WTC11 (cell line): ENCODE measurements at regions not wholly inside any gene's neighbourhood (a gene's known extent, or its start where the extent isn't known, plus 50 kb on each side); places are given as distances from the start of the nearest gene placed in this dataset.

Source experiments
- ATAC-seq: fragments of 200-7000 bp; cut with Tn5 transposase; 2 replicates; pipeline ENCODE4 v1.10.0; 2021; ENCODE audit warnings: mild to moderate bottlenecking, moderate library complexity
- CTCF ChIA-PET: fragments of 300-600 bp; sonication (Branson Sonifier 250); formaldehyde crosslinking; loops from one replicate; lab custom pipeline; 2021; ENCODE audit warnings: antibody characterized with exemption; lab: Charles Lee
- POLR2A ChIA-PET: fragments of 350-600 bp; sonication (Branson Sonifier 250); formaldehyde crosslinking; loops from one replicate; lab custom pipeline; 2021; ENCODE audit warnings: antibody characterized with exemption; lab: Charles Lee
- DNase-seq: peaks from one replicate; pipeline ENCODE4 v3.0.0; 2021; ENCODE audit warnings: low spot score
- H3K27ac Mint-ChIP-seq: 2 replicates; pipeline ENCODE4 v1.8.0; 2021; ENCODE audit warnings: mixed read lengths
- H3K27me3 Mint-ChIP-seq: 2 replicates; pipeline ENCODE4 v1.8.0; 2021; ENCODE audit warnings: low read depth, mild to moderate bottlenecking, moderate library complexity, mixed read lengths
- H3K36me3 Mint-ChIP-seq: 2 replicates; pipeline ENCODE4 v1.8.0; 2021; ENCODE audit warnings: mixed read lengths
- H3K4me1 Mint-ChIP-seq: 2 replicates; pipeline ENCODE4 v1.8.0; 2022; ENCODE audit warnings: mixed read lengths
- H3K4me3 Mint-ChIP-seq: 2 replicates; pipeline ENCODE4 v1.8.0; 2021; ENCODE audit warnings: mild to moderate bottlenecking, moderate library complexity, mixed read lengths
- H3K9me3 Mint-ChIP-seq: 2 replicates; pipeline ENCODE4 v1.8.0; 2021; ENCODE audit warnings: mixed read lengths
- ARID4B ChIP-seq: sonication (generic); formaldehyde crosslinking; IDR thresholded peaks from 2 replicates; pipeline ENCODE4 v1.8.0; 2023; ENCODE audit warnings: missing genetic modification reagents, mild to moderate bottlenecking, borderline replicate concordance
- ATF1 ChIP-seq: sonication (generic); formaldehyde crosslinking; IDR thresholded peaks from 2 replicates; pipeline ENCODE4 v1.8.1; 2023; ENCODE audit warnings: mild to moderate bottlenecking, moderate library complexity, missing genetic modification reagents
- E2F1 ChIP-seq: sonication (generic); formaldehyde crosslinking; IDR thresholded peaks from 2 replicates; pipeline ENCODE4 v1.8.0; 2022; ENCODE audit warnings: mild to moderate bottlenecking, missing genetic modification reagents
- E2F4 ChIP-seq: sonication (generic); formaldehyde crosslinking; IDR thresholded peaks from 2 replicates; pipeline ENCODE4 v1.8.1; 2022; ENCODE audit warnings: low read depth, mild to moderate bottlenecking, moderate library complexity, missing genetic modification reagents, borderline replicate concordance
- E2F5 ChIP-seq: sonication (generic); formaldehyde crosslinking; IDR thresholded peaks from 2 replicates; pipeline ENCODE4 v1.8.1; 2022; ENCODE audit warnings: mild to moderate bottlenecking, moderate library complexity, missing genetic modification reagents
- ERG ChIP-seq: fragments of 250-450 bp; sonication (Bioruptor Pico); IDR thresholded peaks from 2 replicates; pipeline ENCODE4 v1.8.0; 2021; ENCODE audit warnings: mild to moderate bottlenecking
- FOXK1 ChIP-seq: sonication (generic); formaldehyde crosslinking; IDR thresholded peaks from 2 replicates; pipeline ENCODE4 v1.8.0; 2022; ENCODE audit warnings: mild to moderate bottlenecking, moderate library complexity, missing genetic modification reagents
- FOXP1 ChIP-seq: sonication (generic); formaldehyde crosslinking; IDR thresholded peaks from 2 replicates; pipeline ENCODE4 v1.8.0; 2022; ENCODE audit warnings: missing genetic modification reagents, mild to moderate bottlenecking, moderate library complexity, borderline replicate concordance
- GRHL2 ChIP-seq: fragments of 250-450 bp; sonication (Bioruptor Pico); IDR thresholded peaks from 2 replicates; pipeline ENCODE4 v1.8.0; 2022; ENCODE audit warnings: mild to moderate bottlenecking, moderate library complexity; ENCODE audit not compliant: insufficient replicate concordance, severe bottlenecking
- IRF1 ChIP-seq: sonication (generic); formaldehyde crosslinking; IDR thresholded peaks from 2 replicates; pipeline ENCODE4 v1.8.0; 2023; ENCODE audit warnings: missing genetic modification reagents
- MXD4 ChIP-seq: fragments of 250-450 bp; sonication (Bioruptor Pico); IDR thresholded peaks from 2 replicates; pipeline ENCODE4 v1.8.0; 2021; ENCODE audit warnings: mild to moderate bottlenecking, moderate library complexity, borderline replicate concordance
- NFE2L1 ChIP-seq: sonication (generic); formaldehyde crosslinking; IDR thresholded peaks from 2 replicates; pipeline ENCODE4 v1.8.1; 2023; ENCODE audit warnings: missing genetic modification reagents
- NFYB ChIP-seq: sonication (generic); formaldehyde crosslinking; conservative IDR thresholded peaks from 2 replicates; pipeline ENCODE4 v1.8.0; 2022; ENCODE audit warnings: low read depth, missing genetic modification reagents
- NR1H2 ChIP-seq: sonication (generic); formaldehyde crosslinking; IDR thresholded peaks from 2 replicates; pipeline ENCODE4 v1.9.0; 2021; ENCODE audit warnings: mild to moderate bottlenecking, moderate library complexity, missing genetic modification reagents
- SMAD4 ChIP-seq: sonication (generic); formaldehyde crosslinking; IDR thresholded peaks from 2 replicates; pipeline ENCODE4 v1.8.0; 2022; ENCODE audit warnings: mild to moderate bottlenecking, missing genetic modification reagents
- TEAD4 ChIP-seq: sonication (generic); formaldehyde crosslinking; IDR thresholded peaks from 2 replicates; pipeline ENCODE4 v1.8.0; 2022; ENCODE audit warnings: mild to moderate bottlenecking, missing genetic modification reagents
- USF1 ChIP-seq: sonication (generic); formaldehyde crosslinking; IDR thresholded peaks from 2 replicates; pipeline ENCODE4 v1.8.0; 2022; ENCODE audit warnings: mild to moderate bottlenecking, missing genetic modification reagents
- ZNF219 ChIP-seq: sonication (generic); formaldehyde crosslinking; IDR thresholded peaks from 2 replicates; pipeline ENCODE4 v1.8.0; 2023; ENCODE audit warnings: missing genetic modification reagents, mild to moderate bottlenecking, borderline replicate concordance
- ZNF263 ChIP-seq: sonication (generic); formaldehyde crosslinking; IDR thresholded peaks from 2 replicates; pipeline ENCODE4 v1.8.1; 2022; ENCODE audit warnings: low read depth, mild to moderate bottlenecking, moderate library complexity, missing genetic modification reagents
- ZNF281 ChIP-seq: sonication (generic); formaldehyde crosslinking; IDR thresholded peaks from 2 replicates; pipeline ENCODE4 v1.8.0; 2023; ENCODE audit warnings: mild to moderate bottlenecking, missing genetic modification reagents
- ZSCAN18 ChIP-seq: fragments of 250-450 bp; sonication (Bioruptor Pico); IDR thresholded peaks from 2 replicates; pipeline ENCODE4 v2.1.2; 2022; ENCODE audit warnings: mild to moderate bottlenecking, moderate library complexity

GRCh38 chr18:75977081-75977480 lies 518.0 kb downstream of the ZNF516 start:
- TF ChIP-seq ZNF263, result no peak
- no peak for TF ChIP-seq FOXK1 (CRISPR knock-in tag)
- TF ChIP-seq NFE2L1 (CRISPR knock-in tag), result no peak
- no peak for TF ChIP-seq SMAD4 (CRISPR knock-in tag)
- TF ChIP-seq USF1, result no peak
- TF ChIP-seq IRF1 (CRISPR knock-in tag), result no peak
- no peak for TF ChIP-seq E2F1 (CRISPR knock-in tag)
- TF ChIP-seq ERG (CRISPR knock-in tag), result no peak
- no peak for TF ChIP-seq ATF1 (CRISPR knock-in tag)
- TF ChIP-seq, all 79 proteins: peak for 0
- ChIA-PET CTCF (no interaction called here), POLR2A (no interaction called here)
- DNase-seq, result no peak
- no peaks in the 10 kb centered on the region for H3K36me3 Mint-ChIP-seq
- H3K4me1 Mint-ChIP-seq, result 0 out of 2 replicates have a peak, but pooled peaks cover 3% of the 10 kb centered on the region
- no peaks in the 10 kb centered on the region for H3K9me3 Mint-ChIP-seq
- no peak overlapping the region for H3K4me3 Mint-ChIP-seq
- ATAC-seq, result no peak
- H3K27ac Mint-ChIP-seq, result no peak overlapping the region
- no peaks in the 10 kb centered on the region for H3K27me3 Mint-ChIP-seq

- ChIA-PET CTCF (interaction anchor here (0.6 kb wide), 1 partner anchor 256 kb away, joined by 4 read pairs; no protein-coding TSS in a partner anchor), POLR2A (no interaction called here)
- H3K9me3 Mint-ChIP-seq, result no peaks in the 10 kb centered on the region
- no peak overlapping the region for H3K27ac Mint-ChIP-seq
- no peaks in the 10 kb centered on the region for H3K4me1 Mint-ChIP-seq
- DNase-seq (no peak), ATAC-seq (no peak)
- no peaks in the 10 kb centered on the region for H3K36me3 Mint-ChIP-seq
- H3K27me3 Mint-ChIP-seq, result no peaks in the 10 kb centered on the region
- H3K4me3 Mint-ChIP-seq, result no peak overlapping the region
- TF ChIP-seq GRHL2 (CRISPR knock-in tag) (no peak), ZNF281 (CRISPR knock-in tag) (no peak), TEAD4 (no peak), ARID4B (CRISPR knock-in tag) (no peak), ZSCAN18 (CRISPR knock-in tag) (no peak), NFYB (CRISPR knock-in tag) (no peak), NR1H2 (no peak), E2F5 (CRISPR knock-in tag) (no peak), FOXP1 (CRISPR knock-in tag) (no peak), E2F4 (CRISPR knock-in tag) (no peak), MXD4 (CRISPR knock-in tag) (no peak), ZNF219 (CRISPR knock-in tag) (no peak)
These were observed 524.8 kb downstream of the ZNF516 start for GRCh38 chr18:75970212-75970611.
